ENCODE measurements at regions not wholly inside any gene's neighbourhood (a gene's known extent, or its start where the extent isn't known, plus 50 kb on each side); places are given as distances from the start of the nearest gene placed in this dataset.

- TF ChIP-seq, protein P1, sequence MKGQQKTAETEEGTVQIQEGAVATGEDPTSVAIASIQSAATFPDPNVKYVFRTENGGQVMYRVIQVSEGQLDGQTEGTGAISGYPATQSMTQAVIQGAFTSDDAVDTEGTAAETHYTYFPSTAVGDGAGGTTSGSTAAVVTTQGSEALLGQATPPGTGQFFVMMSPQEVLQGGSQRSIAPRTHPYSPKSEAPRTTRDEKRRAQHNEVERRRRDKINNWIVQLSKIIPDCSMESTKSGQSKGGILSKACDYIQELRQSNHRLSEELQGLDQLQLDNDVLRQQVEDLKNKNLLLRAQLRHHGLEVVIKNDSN (IDR thresholded peaks at IDR 0.05; ENCODE audit: borderline replicate concordance, extremely low read length, insufficient read depth, low read depth, low read length) = no peak
- TF ChIP-seq, protein P2, sequence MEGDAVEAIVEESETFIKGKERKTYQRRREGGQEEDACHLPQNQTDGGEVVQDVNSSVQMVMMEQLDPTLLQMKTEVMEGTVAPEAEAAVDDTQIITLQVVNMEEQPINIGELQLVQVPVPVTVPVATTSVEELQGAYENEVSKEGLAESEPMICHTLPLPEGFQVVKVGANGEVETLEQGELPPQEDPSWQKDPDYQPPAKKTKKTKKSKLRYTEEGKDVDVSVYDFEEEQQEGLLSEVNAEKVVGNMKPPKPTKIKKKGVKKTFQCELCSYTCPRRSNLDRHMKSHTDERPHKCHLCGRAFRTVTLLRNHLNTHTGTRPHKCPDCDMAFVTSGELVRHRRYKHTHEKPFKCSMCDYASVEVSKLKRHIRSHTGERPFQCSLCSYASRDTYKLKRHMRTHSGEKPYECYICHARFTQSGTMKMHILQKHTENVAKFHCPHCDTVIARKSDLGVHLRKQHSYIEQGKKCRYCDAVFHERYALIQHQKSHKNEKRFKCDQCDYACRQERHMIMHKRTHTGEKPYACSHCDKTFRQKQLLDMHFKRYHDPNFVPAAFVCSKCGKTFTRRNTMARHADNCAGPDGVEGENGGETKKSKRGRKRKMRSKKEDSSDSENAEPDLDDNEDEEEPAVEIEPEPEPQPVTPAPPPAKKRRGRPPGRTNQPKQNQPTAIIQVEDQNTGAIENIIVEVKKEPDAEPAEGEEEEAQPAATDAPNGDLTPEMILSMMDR (IDR thresholded peaks at IDR 0.05 in 2 of 3, conservative IDR thresholded peaks at IDR 0.05 in 1 of 3; ENCODE audit: control insufficient read depth in 2 of 3, extremely low read depth in 1 of 3, insufficient read depth in 1 of 3, low read depth in 3 of 3, low read length in 3 of 3) = no peak
- TF ChIP-seq EZH2 (IDR thresholded peaks at IDR 0.05; ENCODE audit: borderline replicate concordance, control insufficient read depth, low read depth, low read length) (no peak), EP300 (IDR thresholded peaks at IDR 0.05; ENCODE audit: borderline replicate concordance in 1 of 2, control insufficient read depth in 1 of 2, low read depth in 2 of 2, low read length in 2 of 2) (no peak)
- TF ChIP-seq, protein P3, sequence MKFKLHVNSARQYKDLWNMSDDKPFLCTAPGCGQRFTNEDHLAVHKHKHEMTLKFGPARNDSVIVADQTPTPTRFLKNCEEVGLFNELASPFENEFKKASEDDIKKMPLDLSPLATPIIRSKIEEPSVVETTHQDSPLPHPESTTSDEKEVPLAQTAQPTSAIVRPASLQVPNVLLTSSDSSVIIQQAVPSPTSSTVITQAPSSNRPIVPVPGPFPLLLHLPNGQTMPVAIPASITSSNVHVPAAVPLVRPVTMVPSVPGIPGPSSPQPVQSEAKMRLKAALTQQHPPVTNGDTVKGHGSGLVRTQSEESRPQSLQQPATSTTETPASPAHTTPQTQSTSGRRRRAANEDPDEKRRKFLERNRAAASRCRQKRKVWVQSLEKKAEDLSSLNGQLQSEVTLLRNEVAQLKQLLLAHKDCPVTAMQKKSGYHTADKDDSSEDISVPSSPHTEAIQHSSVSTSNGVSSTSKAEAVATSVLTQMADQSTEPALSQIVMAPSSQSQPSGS (IDR thresholded peaks at IDR 0.05; ENCODE audit: low read length) = no peak
Observed at GRCh38 chr5:138649775-138650174, 74.6 kb upstream of the HSPA9 start.

All from GM12878 (cell line).